ENCODE measurements at regions not wholly inside any gene's neighbourhood (a gene's known extent, or its start where the extent isn't known, plus 50 kb on each side); places are given as distances from the start of the nearest gene placed in this dataset.

GRCh38 chr12:94750864-94751263 lies 100.5 kb upstream of the TMCC3 start:
- Histone ChIP-seq H3K36me3 (no peaks in the 10 kb centered on the region), H3K4me1 (no peaks in the 10 kb centered on the region), H3K4me3 (no peak overlapping the region), H3K27ac (no peak overlapping the region), H3K9me3 (no peaks in the 10 kb centered on the region), H3K27me3 (no peaks in the 10 kb centered on the region)
- TF ChIP-seq CTCF (IDR thresholded peaks at IDR 0.05) = no peak
- intact Hi-C loops (cut with DNase I; ENCODE audit: low total_unique reads) = no loop called here
- no peak for DNase-seq

- Histone ChIP-seq H3K4me1 (no peaks in the 10 kb centered on the region), H3K36me3 (no peaks in the 10 kb centered on the region), H3K27ac (no peak overlapping the region), H3K9me3 (no peaks in the 10 kb centered on the region), H3K4me3 (no peak overlapping the region), H3K27me3 (no peaks in the 10 kb centered on the region)
- no peak for DNase-seq
- no peak for TF ChIP-seq CTCF (IDR thresholded peaks at IDR 0.05)
- intact Hi-C loops (cut with DNase I; ENCODE audit: low total_unique reads) = no loop called here
Measured at GRCh38 chr12:94749890-94750289, 99.5 kb upstream of the TMCC3 start.

- no peak for DNase-seq
- Histone ChIP-seq H3K36me3 (no peaks in the 10 kb centered on the region), H3K27ac (no peak overlapping the region), H3K4me1 (no peaks in the 10 kb centered on the region), H3K9me3 (no peaks in the 10 kb centered on the region), H3K4me3 (no peak overlapping the region), H3K27me3 (no peaks in the 10 kb centered on the region)
- intact Hi-C loops (cut with DNase I; ENCODE audit: low total_unique reads) = no loop called here
- TF ChIP-seq CTCF (IDR thresholded peaks at IDR 0.05) = no peak
Measured at GRCh38 chr12:94749455-94749854, 99.1 kb upstream of the TMCC3 start.

GRCh38 chr12:94748726-94749421 lies 98.5 kb upstream of the TMCC3 start:
- Histone ChIP-seq H3K9me3 (no peaks in the 10 kb centered on the region), H3K4me1 (no peaks in the 10 kb centered on the region), H3K27ac (no peak overlapping the region), H3K27me3 (no peaks in the 10 kb centered on the region), H3K36me3 (no peaks in the 10 kb centered on the region), H3K4me3 (no peak overlapping the region)
- intact Hi-C loops (cut with DNase I; ENCODE audit: low total_unique reads) = no loop called here
- TF ChIP-seq CTCF (IDR thresholded peaks at IDR 0.05) = no peak
- DNase-seq = no peak

- TF ChIP-seq CTCF (IDR thresholded peaks at IDR 0.05) = no peak
- H3K4me1 ChIP-seq = no peaks in the 10 kb centered on the region
- H3K27me3 ChIP-seq = no peaks in the 10 kb centered on the region
- no peak overlapping the region for H3K4me3 ChIP-seq
- intact Hi-C loops (cut with DNase I; ENCODE audit: low total_unique reads) = no loop called here
- no peaks in the 10 kb centered on the region for H3K9me3 ChIP-seq
- no peak overlapping the region for H3K27ac ChIP-seq
- DNase-seq = no peak
- no peaks in the 10 kb centered on the region for H3K36me3 ChIP-seq
Measured at GRCh38 chr12:94745562-94745961, 95.2 kb upstream of the TMCC3 start.

GRCh38 chr12:94743174-94743573 lies 92.8 kb upstream of the TMCC3 start:
- H3K27ac ChIP-seq = no peak overlapping the region
- no peak overlapping the region for H3K4me3 ChIP-seq
- no peaks in the 10 kb centered on the region for H3K9me3 ChIP-seq
- DNase-seq = no peak
- intact Hi-C loops (cut with DNase I; ENCODE audit: low total_unique reads) = no loop called here
- no peaks in the 10 kb centered on the region for H3K4me1 ChIP-seq
- TF ChIP-seq CTCF (IDR thresholded peaks at IDR 0.05) = no peak
- H3K27me3 ChIP-seq = no peaks in the 10 kb centered on the region
- no peaks in the 10 kb centered on the region for H3K36me3 ChIP-seq

Measured in tibial artery (tissue), 4 donors.